HCT116 (cell line): ENCODE measurements at regions not wholly inside any gene's neighbourhood (a gene's known extent, or its start where the extent isn't known, plus 50 kb on each side); places are given as distances from the start of the nearest gene placed in this dataset.

ENCODE experiments used
- ATAC-seq: fragments of 200-7000 bp; cut with Tn5 transposase; 2 replicates; pipeline ENCODE4 v1.9.1; 2020; ENCODE audit warnings: mild to moderate bottlenecking, moderate library complexity
- BruUV-seq: library from RNA; stranded (reverse); fragments of 400-500 nt; replicated peaks from 2 replicates; lab custom pipeline; 2021; lab: Mats Ljungman, UMichigan
- CTCF ChIA-PET: fragments of 300-600 bp; sonication (Branson Sonifier 250); formaldehyde crosslinking; loops from one replicate; lab custom pipeline; 2021; ENCODE audit warnings: antibody characterized with exemption; lab: Charles Lee
- POLR2A ChIA-PET: fragments of 300-600, 350-600 bp; sonication (Branson Sonifier 250); formaldehyde crosslinking; loops from one replicate; lab custom pipeline; 2021; ENCODE audit warnings: antibody characterized with exemption; lab: Charles Lee
- RAD21 ChIA-PET, 2 experiments: fragments of 300-600 bp; sonication (Branson Sonifier 250); formaldehyde crosslinking; loops; one replicate each; lab custom pipeline; 2023; ENCODE audit warnings: low total read pairs in 2 of 2; ENCODE audit not compliant: uncharacterized antibody in 2 of 2, unreplicated experiment in 2 of 2, low non-redundant PET in 1 of 2; lab: Charles Lee
- DNase-seq: peaks from one replicate; pipeline ENCODE4 v3.0.0-alpha.2; 2010; ENCODE audit warnings: low read depth, low spot score
- H2AFZ ChIP-seq: fragments of 200-600 bp; shearing (Covaris generic), sonication (generic); 2 replicates; pipeline ENCODE4 v1.6.1; 2017; ENCODE audit warnings: low read depth, mixed run types, mixed read lengths, antibody characterized with exemption, low read length; ENCODE audit not compliant: poor library complexity, severe bottlenecking
- H3K27ac ChIP-seq: 2 replicates; pipeline ENCODE4 v1.5.1; 2012; ENCODE audit warnings: low read depth, low read length
- H3K27me3 ChIP-seq: fragments of 200-600 bp; sonication (generic); 2 replicates; pipeline ENCODE4 v1.6.1; 2016; ENCODE audit warnings: mixed run types, low read length, mixed read lengths; ENCODE audit not compliant: insufficient read depth
- H3K36me3 ChIP-seq, 2 experiments: fragments of 200-500 bp in 1 of 2; fragments of 200-600 bp in 1 of 2; sonication (Bioruptor generic) in 1 of 2; sonication (generic) in 1 of 2; 2 replicates each; pipeline versions ENCODE4 v1.5.1 to v1.6.1; 2014 to 2016; ENCODE audit warnings: low read length in 2 of 2, inconsistent platforms in 1 of 2, mixed read lengths in 1 of 2, mixed run types in 1 of 2; ENCODE audit not compliant: insufficient read depth in 2 of 2, control insufficient read depth in 1 of 2
- H3K4me1 ChIP-seq, 2 experiments: fragments of 200-600 bp in 1 of 2; sonication (generic) in 1 of 2; 2 replicates each; pipeline versions ENCODE4 v1.5.1 to v1.6.1; 2012 to 2017; ENCODE audit warnings: low read length in 2 of 2, inconsistent platforms in 1 of 2, mild to moderate bottlenecking in 1 of 2, mixed read lengths in 1 of 2, mixed run types in 1 of 2, moderate library complexity in 1 of 2; ENCODE audit not compliant: insufficient read depth in 2 of 2, control insufficient read depth in 1 of 2
- H3K4me2 ChIP-seq: fragments of 200-600 bp; sonication (generic); 2 replicates; pipeline ENCODE4 v1.6.1; 2017; ENCODE audit warnings: mixed run types, low read length, mixed read lengths
- H3K4me3 ChIP-seq, 2 experiments: fragments of 200-600 bp in 1 of 2; sonication (generic) in 1 of 2; replicated peaks in 1 of 2; 2 replicates each; pipeline ENCODE4 v1.5.1; 2011 to 2016; ENCODE audit warnings: low read length in 2 of 2, control low read depth in 1 of 2, low read depth in 1 of 2, mild to moderate bottlenecking in 1 of 2, mixed read lengths in 1 of 2, mixed run types in 1 of 2
- H3K79me2 ChIP-seq: fragments of 200-600 bp; sonication (generic); 2 replicates; pipeline ENCODE4 v1.6.1; 2017; ENCODE audit warnings: mild to moderate bottlenecking, mixed run types, low read length, moderate library complexity, mixed read lengths; ENCODE audit not compliant: insufficient read depth
- H3K9ac ChIP-seq: fragments of 200-600 bp; sonication (generic); 2 replicates; pipeline ENCODE4 v1.6.1; 2016; ENCODE audit warnings: low read length, mixed read lengths
- H3K9me2 ChIP-seq: fragments of 200-600 bp; sonication (generic), shearing (Covaris generic); 2 replicates; pipeline ENCODE4 v1.6.1; 2017; ENCODE audit warnings: mixed run types, mild to moderate bottlenecking, moderate library complexity; ENCODE audit not compliant: insufficient read depth
- H3K9me3 ChIP-seq, 2 experiments: fragments of 200-500 bp in 1 of 2; fragments of 200-600 bp in 1 of 2; sonication (Bioruptor generic) in 1 of 2; sonication (generic) in 1 of 2; 2 replicates each; pipeline ENCODE4 v1.6.1; 2014 to 2017; ENCODE audit warnings: low read length in 2 of 2, mixed read lengths in 2 of 2, inconsistent platforms in 1 of 2, low read depth in 1 of 2, mild to moderate bottlenecking in 1 of 2, mixed run types in 1 of 2, moderate library complexity in 1 of 2; ENCODE audit not compliant: control insufficient read depth in 1 of 2, insufficient read depth in 1 of 2
- H4K20me1 ChIP-seq: fragments of 200-600 bp; sonication (generic), shearing (Covaris generic); 2 replicates; pipeline ENCODE4 v1.6.1; 2017; ENCODE audit warnings: mixed run types, mild to moderate bottlenecking, moderate library complexity; ENCODE audit not compliant: insufficient read depth
- CEBPB ChIP-seq: IDR thresholded peaks from 2 replicates; pipeline ENCODE4 v1.6.1; 2012; ENCODE audit warnings: low read depth
- EGR1 ChIP-seq: IDR thresholded peaks from 2 replicates; pipeline ENCODE4 v1.6.1; 2012; ENCODE audit warnings: low read depth
- ELF1 ChIP-seq: IDR thresholded peaks from 2 replicates; pipeline ENCODE4 v1.6.1; 2012; ENCODE audit warnings: low read depth, borderline replicate concordance
- EZH2 ChIP-seq: fragments of 200-600 bp; sonication (generic); IDR thresholded peaks from 2 replicates; pipeline ENCODE4 v1.6.1; 2017; ENCODE audit warnings: antibody characterized with exemption, mixed run types
- EZH2phosphoT487 ChIP-seq: fragments of 200-600 bp; IDR thresholded peaks from 2 replicates; pipeline ENCODE4 v1.6.1; 2018; ENCODE audit warnings: antibody characterized with exemption, borderline replicate concordance
- FOSL1 ChIP-seq: IDR thresholded peaks from 2 replicates; pipeline ENCODE4 v1.6.1; 2012; ENCODE audit warnings: low read depth
- JUND ChIP-seq: IDR thresholded peaks from 2 replicates; pipeline ENCODE4 v1.6.1; 2012
- POLR2A ChIP-seq: IDR thresholded peaks from 2 replicates; pipeline ENCODE4 v1.7.0; 2011; ENCODE audit warnings: borderline replicate concordance; ENCODE audit not compliant: insufficient read depth, insufficient read length; ENCODE audit errors: extremely low read depth
- POLR2AphosphoS5 ChIP-seq: IDR thresholded peaks from 2 replicates; pipeline ENCODE4 v1.6.1; 2011; ENCODE audit warnings: mild to moderate bottlenecking, low read depth, low read length, moderate library complexity
- RAD21 ChIP-seq: IDR thresholded peaks from 2 replicates; pipeline ENCODE4 v1.6.1; 2012; ENCODE audit warnings: low read depth, mild to moderate bottlenecking
- SIN3A ChIP-seq: IDR thresholded peaks from 2 replicates; pipeline ENCODE4 v1.6.1; 2012; ENCODE audit warnings: low read depth
- SRF ChIP-seq: IDR thresholded peaks from 2 replicates; pipeline ENCODE4 v1.6.1; 2012; ENCODE audit warnings: low read depth
- YY1 ChIP-seq: IDR thresholded peaks from 2 replicates; pipeline ENCODE4 v1.6.1; 2011; ENCODE audit warnings: low read length, low read depth, moderate library complexity, mild to moderate bottlenecking; ENCODE audit not compliant: insufficient replicate concordance; ENCODE audit errors: extremely low read depth
- ZFX ChIP-seq: fragments of 450-650 bp; IDR thresholded peaks from 2 replicates; pipeline ENCODE4 v1.6.1; 2017
- intact Hi-C: fragments of 100-400 bp; cut with micrococcal nuclease; formaldehyde crosslinking; loops from 2 replicates; pipeline ENCODE4 v1.10.0; 2022
- TF ChIP-seq, protein P1 (sequence below), 3 experiments: fragments of 200-600 bp in 1 of 3; sonication (generic) in 1 of 3; IDR thresholded peaks in 2 of 3; conservative IDR thresholded peaks in 1 of 3; 2 replicates each; pipeline ENCODE4 v1.5.1; 2012 to 2017; ENCODE audit warnings: low read depth in 2 of 3, low read length in 2 of 3, antibody characterized with exemption in 1 of 3, borderline replicate concordance in 1 of 3, control low read depth in 1 of 3, mild to moderate bottlenecking in 1 of 3, mixed read lengths in 1 of 3, mixed run types in 1 of 3, moderate library complexity in 1 of 3; ENCODE audit not compliant: insufficient read depth in 1 of 3
- TF ChIP-seq, protein P2 (sequence below): IDR thresholded peaks from 2 replicates; pipeline ENCODE4 v1.6.1; 2012
- TF ChIP-seq, protein P3 (sequence below): IDR thresholded peaks from 2 replicates; pipeline ENCODE4 v1.6.1; 2012
- TF ChIP-seq, protein P4 (sequence below): IDR thresholded peaks from 2 replicates; pipeline ENCODE4 v1.6.1; 2011; ENCODE audit warnings: mild to moderate bottlenecking, low read length, moderate library complexity; ENCODE audit not compliant: insufficient replicate concordance; ENCODE audit errors: extremely low read depth

DNA sequence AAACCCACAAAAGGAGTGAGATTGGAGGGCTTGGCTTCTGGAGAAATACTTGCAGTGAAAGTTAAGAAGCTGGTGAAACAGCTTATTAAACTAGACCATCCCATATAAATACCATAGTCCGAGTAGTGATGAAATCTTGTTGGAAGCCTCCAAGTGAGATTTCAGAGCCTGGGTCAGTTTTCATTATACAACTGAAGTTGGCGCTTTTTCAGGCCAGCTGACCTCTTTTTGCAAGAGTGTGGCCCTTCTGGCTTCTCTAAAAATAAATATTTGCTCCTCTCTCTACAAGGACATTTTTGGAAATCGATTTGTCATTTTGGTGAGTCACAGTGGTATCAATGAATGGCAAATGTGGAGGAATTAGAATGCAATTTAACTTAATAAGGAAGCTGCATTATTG is 51.2 kb upstream of the THRB start:
- Histone ChIP-seq H3K36me3 (no peaks in the 10 kb centered on the region), H3K4me2 (no peak overlapping the region), H3K9me2 (no peaks in the 10 kb centered on the region), H3K9ac (no peak overlapping the region), H4K20me1 (no peaks in the 10 kb centered on the region), H2AFZ (peak overlapping the region; percentile 26), H3K4me3 (no peak overlapping the region), H3K79me2 (no peaks in the 10 kb centered on the region), H3K4me1 (no peaks in the 10 kb centered on the region), H3K27ac (no peak overlapping the region), H3K9me3 (no peaks in the 10 kb centered on the region), H3K27me3 (no peaks in the 10 kb centered on the region)
- no peak for TF ChIP-seq ELF1
- no peak for TF ChIP-seq FOSL1
- TF ChIP-seq EGR1, result no peak
- TF ChIP-seq, protein P1, sequence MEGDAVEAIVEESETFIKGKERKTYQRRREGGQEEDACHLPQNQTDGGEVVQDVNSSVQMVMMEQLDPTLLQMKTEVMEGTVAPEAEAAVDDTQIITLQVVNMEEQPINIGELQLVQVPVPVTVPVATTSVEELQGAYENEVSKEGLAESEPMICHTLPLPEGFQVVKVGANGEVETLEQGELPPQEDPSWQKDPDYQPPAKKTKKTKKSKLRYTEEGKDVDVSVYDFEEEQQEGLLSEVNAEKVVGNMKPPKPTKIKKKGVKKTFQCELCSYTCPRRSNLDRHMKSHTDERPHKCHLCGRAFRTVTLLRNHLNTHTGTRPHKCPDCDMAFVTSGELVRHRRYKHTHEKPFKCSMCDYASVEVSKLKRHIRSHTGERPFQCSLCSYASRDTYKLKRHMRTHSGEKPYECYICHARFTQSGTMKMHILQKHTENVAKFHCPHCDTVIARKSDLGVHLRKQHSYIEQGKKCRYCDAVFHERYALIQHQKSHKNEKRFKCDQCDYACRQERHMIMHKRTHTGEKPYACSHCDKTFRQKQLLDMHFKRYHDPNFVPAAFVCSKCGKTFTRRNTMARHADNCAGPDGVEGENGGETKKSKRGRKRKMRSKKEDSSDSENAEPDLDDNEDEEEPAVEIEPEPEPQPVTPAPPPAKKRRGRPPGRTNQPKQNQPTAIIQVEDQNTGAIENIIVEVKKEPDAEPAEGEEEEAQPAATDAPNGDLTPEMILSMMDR (IDR thresholded peaks at IDR 0.05 in 2 of 3, conservative IDR thresholded peaks at IDR 0.05 in 1 of 3; ENCODE audit: borderline replicate concordance in 1 of 3, insufficient read depth in 1 of 3, low read depth in 2 of 3, low read length in 2 of 3), result no peak
- TF ChIP-seq CEBPB, result no peak
- no peak for TF ChIP-seq RAD21
- TF ChIP-seq POLR2AphosphoS5, result no peak
- no peak for TF ChIP-seq EZH2phosphoT487
- TF ChIP-seq, protein P2, sequence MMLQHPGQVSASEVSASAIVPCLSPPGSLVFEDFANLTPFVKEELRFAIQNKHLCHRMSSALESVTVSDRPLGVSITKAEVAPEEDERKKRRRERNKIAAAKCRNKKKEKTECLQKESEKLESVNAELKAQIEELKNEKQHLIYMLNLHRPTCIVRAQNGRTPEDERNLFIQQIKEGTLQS, result no peak
- CTCF ChIA-PET, result no interaction called here
- POLR2A ChIA-PET, result no interaction called here
- DNase-seq, result no peak
- intact Hi-C loops, result no loop called here
- no TSS peak for BruUV-seq
- RAD21 ChIA-PET, result no interaction called here
- no peak for ATAC-seq

DNA sequence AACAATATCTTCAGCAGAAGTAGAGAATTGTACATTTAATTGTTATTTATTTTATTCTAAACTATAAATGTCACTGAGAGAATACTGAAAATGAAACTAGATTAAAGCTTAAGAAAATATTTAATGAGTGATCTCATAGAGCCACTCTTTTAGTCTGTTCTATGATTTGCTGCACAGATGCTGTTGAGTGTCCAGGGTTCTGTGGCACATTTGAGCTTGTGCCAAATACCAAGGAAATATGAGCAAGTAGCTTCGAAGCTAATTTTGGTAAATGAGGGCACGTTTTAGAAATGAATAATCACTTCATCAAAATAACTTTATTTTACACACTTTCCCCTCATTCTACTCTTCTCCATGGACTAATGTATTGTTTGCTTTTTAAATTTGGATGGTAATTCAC is 53.6 kb upstream of the THRB start:
- intact Hi-C loops, result no loop called here
- Histone ChIP-seq H3K4me2 (no peak overlapping the region), H3K9me2 (no peaks in the 10 kb centered on the region), H3K9ac (no peak overlapping the region), H2AFZ (no peak overlapping the region), H3K4me1 (no peaks in the 10 kb centered on the region), H4K20me1 (no peaks in the 10 kb centered on the region), H3K79me2 (no peaks in the 10 kb centered on the region), H3K9me3 (no peaks in the 10 kb centered on the region), H3K27me3 (no peaks in the 10 kb centered on the region), H3K36me3 (no peaks in the 10 kb centered on the region), H3K27ac (no peak overlapping the region), H3K4me3 (no peak overlapping the region)
- DNase-seq (no peak), ATAC-seq (no peak)
- ChIA-PET CTCF (interaction anchor here (1.1 kb wide), 1 partner anchor 52 kb away, joined by 3 read pairs; no protein-coding TSS in a partner anchor), POLR2A (no interaction called here), RAD21 (no interaction called here)
- BruUV-seq, result no TSS peak
- TF ChIP-seq POLR2A, result no peak
- TF ChIP-seq SIN3A, result no peak
- TF ChIP-seq FOSL1, result no peak
- TF ChIP-seq, protein P3, sequence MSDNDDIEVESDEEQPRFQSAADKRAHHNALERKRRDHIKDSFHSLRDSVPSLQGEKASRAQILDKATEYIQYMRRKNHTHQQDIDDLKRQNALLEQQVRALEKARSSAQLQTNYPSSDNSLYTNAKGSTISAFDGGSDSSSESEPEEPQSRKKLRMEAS, result no peak
- TF ChIP-seq EZH2, result no peak
- TF ChIP-seq POLR2AphosphoS5, result no peak
- no peak for TF ChIP-seq ELF1
- TF ChIP-seq JUND, result no peak
- TF ChIP-seq, protein P4, sequence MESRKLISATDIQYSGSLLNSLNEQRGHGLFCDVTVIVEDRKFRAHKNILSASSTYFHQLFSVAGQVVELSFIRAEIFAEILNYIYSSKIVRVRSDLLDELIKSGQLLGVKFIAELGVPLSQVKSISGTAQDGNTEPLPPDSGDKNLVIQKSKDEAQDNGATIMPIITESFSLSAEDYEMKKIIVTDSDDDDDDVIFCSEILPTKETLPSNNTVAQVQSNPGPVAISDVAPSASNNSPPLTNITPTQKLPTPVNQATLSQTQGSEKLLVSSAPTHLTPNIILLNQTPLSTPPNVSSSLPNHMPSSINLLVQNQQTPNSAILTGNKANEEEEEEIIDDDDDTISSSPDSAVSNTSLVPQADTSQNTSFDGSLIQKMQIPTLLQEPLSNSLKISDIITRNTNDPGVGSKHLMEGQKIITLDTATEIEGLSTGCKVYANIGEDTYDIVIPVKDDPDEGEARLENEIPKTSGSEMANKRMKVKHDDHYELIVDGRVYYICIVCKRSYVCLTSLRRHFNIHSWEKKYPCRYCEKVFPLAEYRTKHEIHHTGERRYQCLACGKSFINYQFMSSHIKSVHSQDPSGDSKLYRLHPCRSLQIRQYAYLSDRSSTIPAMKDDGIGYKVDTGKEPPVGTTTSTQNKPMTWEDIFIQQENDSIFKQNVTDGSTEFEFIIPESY, result no peak
- TF ChIP-seq EGR1, result no peak
- no peak for TF ChIP-seq EZH2phosphoT487
- TF ChIP-seq YY1, result no peak
- TF ChIP-seq ZFX, result no peak
- no peak for TF ChIP-seq SRF
